ENCODE measurements at regions not wholly inside any gene's neighbourhood (a gene's known extent, or its start where the extent isn't known, plus 50 kb on each side); places are given as distances from the start of the nearest gene placed in this dataset.

GRCh38 chr1:34328281-34328799 is 151.6 kb downstream of the C1orf94 start:
- H3K27ac ChIP-seq: no peak overlapping the region
- no peak for TF ChIP-seq CTCF (conservative IDR thresholded peaks at IDR 0.05)

DNA sequence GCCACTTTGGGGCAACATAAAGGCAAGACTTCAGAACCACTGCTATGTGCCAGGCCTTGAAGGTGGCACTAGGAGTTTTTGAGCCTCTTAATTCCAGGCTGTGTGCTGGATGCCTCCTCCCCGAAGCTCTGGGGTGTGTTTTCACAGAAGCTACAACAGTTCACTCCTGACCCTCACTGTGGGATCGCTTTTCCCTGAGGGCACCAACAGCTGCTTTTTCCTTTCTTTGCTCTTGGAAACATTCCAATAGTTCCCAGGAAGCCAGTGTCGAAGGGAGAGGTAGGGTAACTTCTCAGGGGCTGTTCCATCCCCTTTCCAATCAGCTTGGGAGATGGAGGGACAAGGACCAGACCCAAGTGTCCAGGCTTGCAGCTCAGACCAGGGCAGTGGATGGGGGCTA is 153.4 kb downstream of the C1orf94 start:
- H3K27ac ChIP-seq: no peak overlapping the region
- no peak for TF ChIP-seq CTCF (conservative IDR thresholded peaks at IDR 0.05)

DNA sequence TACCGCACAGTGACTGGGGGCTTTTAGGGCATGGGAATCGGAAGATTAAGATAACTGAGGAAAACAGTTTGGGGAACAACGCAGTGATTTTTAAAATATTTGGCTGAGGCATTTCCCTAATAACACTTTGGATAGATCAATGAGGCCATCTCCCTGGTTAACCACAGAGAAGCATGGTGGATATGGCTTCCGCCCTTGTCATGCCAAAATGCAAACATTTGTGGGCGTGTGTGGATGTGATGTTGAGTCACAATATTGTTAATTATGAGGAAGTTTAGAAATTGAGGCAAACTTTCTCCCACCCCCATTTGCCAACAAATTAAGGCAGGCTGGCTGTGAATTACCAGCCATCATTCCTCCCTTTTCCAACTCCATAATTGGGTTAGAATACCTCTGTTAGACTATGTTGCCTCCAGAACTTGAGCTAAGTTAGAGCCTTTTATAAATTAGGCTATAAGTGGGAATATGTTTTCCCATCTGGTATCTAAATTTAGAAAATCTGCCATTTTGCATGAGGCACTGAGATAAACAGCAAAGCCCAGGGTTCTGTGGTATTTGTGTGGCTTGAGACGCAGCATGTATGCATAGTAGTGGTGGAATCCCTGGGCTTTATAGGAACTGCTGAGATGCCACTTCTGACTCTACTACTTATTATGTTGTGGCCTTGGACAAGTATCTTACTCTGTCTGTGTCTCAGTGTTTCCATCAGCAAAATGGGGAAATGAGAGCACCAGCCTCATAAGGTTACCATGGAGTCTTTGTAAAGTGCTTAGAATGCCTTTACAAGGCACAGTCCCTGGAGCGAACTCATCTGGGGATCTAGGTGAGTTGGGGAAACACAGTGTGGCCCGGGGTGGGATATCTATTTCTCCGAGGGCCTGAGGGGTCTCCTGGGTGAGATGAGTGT is 154.6 kb downstream of the C1orf94 start:
- H3K27ac ChIP-seq: no peak overlapping the region
- TF ChIP-seq CTCF (conservative IDR thresholded peaks at IDR 0.05): no peak

DNA sequence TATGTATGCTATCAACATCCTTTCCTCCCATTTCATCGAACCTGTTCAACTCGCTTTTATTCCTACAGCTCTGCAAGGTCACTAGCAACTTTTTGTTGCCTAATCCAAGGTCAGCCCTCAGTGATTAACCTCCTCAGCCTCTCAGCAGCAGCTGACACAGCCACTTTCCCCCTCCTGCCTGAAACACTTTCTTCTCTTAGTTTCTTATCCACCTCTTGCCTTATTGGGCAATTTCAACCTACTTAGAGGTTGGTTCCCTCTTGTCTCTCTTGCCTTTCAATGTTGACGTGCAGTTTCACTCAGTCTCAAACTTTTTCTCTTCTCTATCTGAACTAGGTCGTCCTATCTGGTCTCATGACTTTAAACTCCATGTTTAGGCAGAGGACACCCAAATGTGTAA is 156.3 kb downstream of the C1orf94 start:
- no peak for TF ChIP-seq CTCF (conservative IDR thresholded peaks at IDR 0.05)
- H3K27ac ChIP-seq: no peak overlapping the region

- H3K27ac ChIP-seq: no peak overlapping the region
- no peak for TF ChIP-seq CTCF (conservative IDR thresholded peaks at IDR 0.05)
These were observed 162.2 kb downstream of the C1orf94 start for GRCh38 chr1:34338871-34339270.

GRCh38 chr1:34341896-34342295 is 165.2 kb downstream of the C1orf94 start:
- peak overlapping the region; percentile 28; the same call in 1 of the 2 replicates for H3K27ac ChIP-seq
- TF ChIP-seq CTCF (conservative IDR thresholded peaks at IDR 0.05): no peak

GRCh38 chr1:34342334-34342733 is 165.6 kb downstream of the C1orf94 start:
- peak overlapping the region; percentile 28; the same call in 1 of the 2 replicates for H3K27ac ChIP-seq
- TF ChIP-seq CTCF (conservative IDR thresholded peaks at IDR 0.05): no peak

Data from VCaP (cell line).